NCI-H1417 treated with DMSO at 0.1 percent for 48 hours (cell line): ENCODE measurements at regions not wholly inside any gene's neighbourhood (a gene's known extent, or its start where the extent isn't known, plus 50 kb on each side); places are given as distances from the start of the nearest gene placed in this dataset.
"Not testable (repeated sequence)": the region's sequence is repeated elsewhere in the genome, so short reads cannot be mapped to it uniquely, and the experiment has no call there.

Experiments
- DNase-seq: peaks from one replicate; lab custom pipeline; 2025; lab: John Stamatoyannopoulos, UW

GRCh38 chrX:35406386-35406785 is 391.8 kb upstream of the MAGEB16 start:
- no peak for DNase-seq

- DNase-seq = no peak
Observed at GRCh38 chrX:35416782-35417181, 381.4 kb upstream of the MAGEB16 start.

- no peak for DNase-seq
Observed at GRCh38 chrX:35432056-35432455, 366.1 kb upstream of the MAGEB16 start.

GRCh38 chrX:35439034-35439660 is 359.0 kb upstream of the MAGEB16 start:
- DNase-seq = no peak

- DNase-seq = no peak
Observed at GRCh38 chrX:35439692-35440091, 358.4 kb upstream of the MAGEB16 start.

GRCh38 chrX:35442421-35442820 is 355.7 kb upstream of the MAGEB16 start:
- DNase-seq = no peak

- not testable (repeated sequence) for DNase-seq
Observed at GRCh38 chrX:35443091-35443582, 355.0 kb upstream of the MAGEB16 start.

- no peak for DNase-seq
Observed at GRCh38 chrX:35444671-35445355, 353.3 kb upstream of the MAGEB16 start.

GRCh38 chrX:35445912-35446311 is 352.2 kb upstream of the MAGEB16 start:
- no peak for DNase-seq

GRCh38 chrX:35456891-35457290 is 341.3 kb upstream of the MAGEB16 start:
- DNase-seq = no peak

GRCh38 chrX:35458142-35458541 is 340.0 kb upstream of the MAGEB16 start:
- no peak for DNase-seq

GRCh38 chrX:35461164-35461563 is 337.0 kb upstream of the MAGEB16 start:
- no peak for DNase-seq

GRCh38 chrX:35496671-35497070 is 301.5 kb upstream of the MAGEB16 start:
- DNase-seq = not testable (repeated sequence)

- DNase-seq = not testable (repeated sequence)
Observed at GRCh38 chrX:35497453-35497852, 300.7 kb upstream of the MAGEB16 start.

- DNase-seq = no peak
Observed at GRCh38 chrX:35499071-35499862, 298.9 kb upstream of the MAGEB16 start.

- no peak for DNase-seq
Observed at GRCh38 chrX:35507701-35508100, 290.4 kb upstream of the MAGEB16 start.

- DNase-seq = not testable (repeated sequence)
Observed at GRCh38 chrX:35548003-35548402, 250.1 kb upstream of the MAGEB16 start.

- no peak for DNase-seq
Observed at GRCh38 chrX:35557916-35558315, 240.2 kb upstream of the MAGEB16 start.

GRCh38 chrX:35561985-35562384 is 236.2 kb upstream of the MAGEB16 start:
- DNase-seq = no peak

- DNase-seq = no peak
Observed at GRCh38 chrX:35562395-35562794, 235.7 kb upstream of the MAGEB16 start.

- DNase-seq = no peak
Observed at GRCh38 chrX:35590210-35590609, 207.9 kb upstream of the MAGEB16 start.

- DNase-seq = not testable (repeated sequence)
Observed at GRCh38 chrX:35611562-35611961, 186.6 kb upstream of the MAGEB16 start.

- DNase-seq = no peak
Observed at GRCh38 chrX:35617836-35618235, 180.3 kb upstream of the MAGEB16 start.
